ENCODE measurements at regions not wholly inside any gene's neighbourhood (a gene's known extent, or its start where the extent isn't known, plus 50 kb on each side); places are given as distances from the start of the nearest gene placed in this dataset.

GRCh38 chr1:23614032-23614660 is 54.8 kb upstream of the ID3 start:
- no peak for DNase-seq

- no peak for DNase-seq
Observed at GRCh38 chr1:23613191-23614031, 54.1 kb upstream of the ID3 start.

- DNase-seq, result no peak
Observed at GRCh38 chr1:23611601-23612327, 52.5 kb upstream of the ID3 start.

- DNase-seq, result no peak
Observed at GRCh38 chr1:23610677-23611076, 51.4 kb upstream of the ID3 start.

GRCh38 chr1:23609971-23610370 is 50.7 kb upstream of the ID3 start:
- no peak for DNase-seq
